T-helper 1 cell treated with Interleukin-12 subunit alpha and Interleukin-12 subunit beta and Interleukin-4 antibody, amounts not matched to agents 30 ng/mL and 1 ng/mL, for 36 hours (primary cell): ENCODE measurements at regions not wholly inside any gene's neighbourhood (a gene's known extent, or its start where the extent isn't known, plus 50 kb on each side); places are given as distances from the start of the nearest gene placed in this dataset.

Source experiments
- intact Hi-C: fragments of 100-400 bp; cut with micrococcal nuclease; formaldehyde crosslinking; loops from one replicate; pipeline ENCODE4 v1.15.1; 2024

DNA sequence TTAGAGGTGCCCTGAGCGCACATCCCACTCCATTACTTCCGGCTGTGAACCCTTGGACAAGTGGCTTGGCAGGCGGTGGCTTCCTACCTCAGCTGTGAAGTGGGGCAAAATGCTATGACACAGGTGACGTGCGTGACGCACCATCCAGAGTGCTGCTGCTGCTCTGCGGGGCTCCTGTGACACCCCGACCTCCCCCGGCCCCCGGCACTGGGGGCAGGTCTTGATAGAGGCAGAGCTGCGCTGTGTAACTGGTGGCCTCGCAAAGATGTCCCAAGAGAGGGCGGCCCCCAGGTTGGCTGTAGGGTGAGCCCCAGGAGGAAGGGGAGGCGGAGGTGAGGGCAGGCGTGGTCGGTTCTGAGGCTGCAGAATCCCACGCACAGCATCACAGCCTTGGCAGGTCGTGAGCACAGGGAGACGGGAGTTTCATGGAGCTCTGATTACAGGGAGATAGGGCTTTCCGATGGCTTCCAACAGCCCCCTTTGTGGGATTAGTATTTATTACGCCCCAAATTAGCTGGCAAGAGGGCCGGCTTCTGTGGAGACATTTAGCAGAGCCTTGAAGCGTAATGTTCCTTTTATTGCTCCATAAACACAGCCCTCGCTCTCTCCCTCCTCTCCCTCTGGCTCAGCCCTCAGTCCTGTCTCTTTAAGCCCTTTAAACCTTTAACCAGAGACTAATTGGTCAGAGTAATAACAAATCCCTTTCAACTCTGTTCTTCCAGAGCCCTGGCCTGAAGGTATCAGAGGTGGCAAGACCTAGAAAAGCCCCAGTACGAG lies 328.1 kb downstream of the C16orf95 start:
- intact Hi-C loops: no loop called here

- intact Hi-C loops: no loop called here
These were observed 326.7 kb downstream of the C16orf95 start for GRCh38 chr16:86990451-86990850.

DNA sequence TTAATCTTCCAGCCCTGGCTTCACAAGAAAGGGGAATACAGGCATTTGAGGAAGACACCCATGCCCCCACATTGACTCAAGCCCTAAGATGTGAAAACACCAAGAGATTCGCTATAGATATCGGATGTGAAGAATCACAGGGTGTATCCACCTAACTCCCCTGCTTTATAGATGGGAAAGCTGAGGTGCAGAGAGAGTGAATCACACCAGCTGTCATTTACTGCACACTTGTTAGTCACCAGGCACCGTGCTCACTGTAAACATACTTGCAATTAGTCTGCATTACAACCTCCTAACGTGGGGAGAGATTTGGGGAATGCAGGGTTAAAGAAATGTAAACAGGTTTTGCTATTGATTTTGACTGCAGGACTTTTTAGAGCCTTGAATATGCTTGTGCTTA lies 325.5 kb downstream of the C16orf95 start:
- intact Hi-C loops: no loop called here

GRCh38 chr16:86992587-86992986 lies 324.6 kb downstream of the C16orf95 start:
- intact Hi-C loops: no loop called here

DNA sequence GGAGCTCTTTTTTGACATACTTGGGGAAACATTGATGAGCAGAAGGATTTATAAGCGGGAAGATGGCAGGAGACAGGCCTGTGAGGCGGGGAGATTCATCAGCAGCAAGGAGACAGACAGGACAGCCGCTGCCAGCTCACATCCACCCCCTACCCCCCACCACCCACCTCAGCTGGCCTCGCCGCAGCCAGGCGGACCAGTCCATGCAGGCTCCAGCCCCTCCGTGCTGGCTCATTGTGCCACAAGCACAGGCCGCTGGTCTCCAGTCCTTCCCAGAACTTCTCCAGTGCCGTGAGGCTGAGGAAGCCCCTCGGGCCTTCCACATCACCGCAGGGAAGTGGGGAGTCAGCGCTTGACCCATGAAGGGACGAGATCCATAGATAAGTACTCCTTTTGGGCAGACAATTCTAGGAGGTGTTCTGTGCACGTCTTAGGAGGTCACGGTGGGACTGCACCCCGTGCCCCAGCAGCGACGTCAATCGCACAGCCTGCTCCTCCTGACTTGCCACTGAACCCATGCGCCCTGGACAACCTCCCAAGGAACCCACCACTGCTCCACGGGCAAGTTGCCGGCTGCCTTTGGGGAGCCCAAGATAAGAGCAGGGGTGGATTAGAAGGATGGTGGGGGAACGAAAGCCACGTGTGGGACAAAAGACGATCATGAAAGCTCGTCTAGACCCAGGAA lies 323.6 kb downstream of the C16orf95 start:
- intact Hi-C loops: no loop called here

DNA sequence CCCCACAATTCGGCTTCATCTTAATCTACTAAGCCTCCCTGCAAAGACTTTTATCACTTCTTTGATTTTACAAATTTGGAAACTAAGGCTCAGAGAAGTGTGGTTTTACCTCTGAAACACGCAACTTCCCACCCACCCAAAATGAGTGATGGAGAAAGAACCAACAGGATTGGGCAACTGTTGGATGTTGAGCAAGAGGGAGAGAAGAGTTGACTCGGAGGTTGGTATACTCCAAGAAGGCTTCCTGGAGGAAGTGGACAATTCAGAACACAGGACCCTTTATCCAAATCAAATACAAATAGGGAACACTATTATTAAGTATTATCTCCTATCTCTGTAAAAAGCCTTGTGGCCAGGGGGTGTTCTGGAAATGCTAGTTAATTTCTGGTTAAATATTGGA lies 323.0 kb downstream of the C16orf95 start:
- intact Hi-C loops: no loop called here

- intact Hi-C loops: no loop called here
These were observed 322.5 kb downstream of the C16orf95 start for GRCh38 chr16:86994651-86995171.

GRCh38 chr16:86995456-86995855 lies 321.7 kb downstream of the C16orf95 start:
- intact Hi-C loops: no loop called here

DNA sequence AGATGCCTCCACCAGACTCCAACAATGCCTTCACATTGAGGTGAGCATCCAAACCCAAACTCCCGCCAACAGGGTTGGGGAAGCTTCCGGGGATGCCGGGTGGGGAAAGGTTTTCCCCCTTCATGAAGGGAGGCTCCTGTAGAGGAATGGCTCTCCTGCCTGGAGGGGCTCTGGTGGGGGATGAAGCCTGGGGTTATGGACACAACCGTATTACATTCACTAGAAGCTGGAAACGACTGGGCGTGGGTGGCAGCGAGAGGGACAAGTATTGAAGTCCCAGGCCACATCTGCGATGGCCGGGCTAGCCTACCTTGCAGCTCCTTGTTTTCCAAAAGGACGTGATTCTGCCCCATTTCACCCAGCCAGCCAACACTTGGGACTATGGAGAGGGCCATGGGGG lies 321.1 kb downstream of the C16orf95 start:
- intact Hi-C loops: no loop called here

DNA sequence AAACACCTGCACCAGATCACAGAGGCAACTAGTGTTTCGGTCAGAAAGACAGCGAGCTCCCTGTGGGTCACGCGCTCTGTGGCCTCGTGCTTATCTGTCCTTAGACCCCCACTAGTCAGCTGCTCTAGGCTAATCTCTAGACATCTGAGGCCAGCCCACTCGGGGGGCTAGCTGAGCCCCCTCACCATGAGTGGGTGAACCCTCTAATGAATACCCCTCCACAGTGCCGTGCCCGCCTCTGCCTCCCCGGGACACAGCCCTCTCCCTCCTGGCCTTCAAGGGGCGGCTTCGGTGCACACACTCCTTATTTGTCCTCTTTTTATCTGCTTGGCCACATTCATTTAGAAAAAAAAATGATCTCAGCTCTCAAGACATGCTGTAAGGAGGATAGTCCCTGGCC lies 320.1 kb downstream of the C16orf95 start:
- intact Hi-C loops: no loop called here

GRCh38 chr16:86998196-86999001 lies 318.8 kb downstream of the C16orf95 start:
- intact Hi-C loops: no loop called here

DNA sequence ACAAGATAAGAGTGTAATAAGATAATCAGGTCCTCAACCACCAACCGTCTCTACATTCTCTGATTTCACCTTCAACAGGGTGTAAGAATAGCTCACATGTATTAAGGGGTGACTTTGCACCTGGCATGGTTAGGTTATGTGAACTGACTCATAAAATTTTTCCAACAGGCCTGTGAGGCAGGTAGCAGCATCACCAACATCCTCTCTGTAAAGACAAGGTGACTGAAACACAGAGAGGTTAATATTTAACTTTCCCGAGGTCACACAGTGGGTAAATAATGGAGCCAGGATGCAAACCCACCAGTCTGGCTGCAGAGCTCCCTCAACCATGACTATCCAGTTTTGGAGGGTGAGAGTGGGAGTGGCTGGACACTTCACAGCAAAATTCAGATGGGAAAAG lies 317.2 kb downstream of the C16orf95 start:
- intact Hi-C loops: no loop called here

GRCh38 chr16:87002717-87003413 lies 314.3 kb downstream of the C16orf95 start:
- intact Hi-C loops: no loop called here

DNA sequence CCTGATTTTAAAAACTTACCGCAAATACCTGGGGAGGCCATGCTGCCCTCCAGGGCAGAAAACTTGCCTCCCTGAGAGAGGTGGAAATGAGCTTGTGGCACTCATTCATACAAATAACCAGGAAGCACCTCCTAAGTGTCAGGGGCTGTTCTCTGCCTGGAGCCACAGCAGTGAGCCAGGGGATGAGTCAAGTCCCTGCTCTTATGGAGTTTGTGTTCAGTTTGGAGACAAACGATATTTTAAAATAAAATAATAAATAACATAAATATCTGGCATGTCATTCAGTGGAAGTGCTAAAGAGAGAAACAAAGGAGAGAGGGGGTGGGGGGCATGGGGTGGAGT lies 313.8 kb downstream of the C16orf95 start:
- intact Hi-C loops: no loop called here

DNA sequence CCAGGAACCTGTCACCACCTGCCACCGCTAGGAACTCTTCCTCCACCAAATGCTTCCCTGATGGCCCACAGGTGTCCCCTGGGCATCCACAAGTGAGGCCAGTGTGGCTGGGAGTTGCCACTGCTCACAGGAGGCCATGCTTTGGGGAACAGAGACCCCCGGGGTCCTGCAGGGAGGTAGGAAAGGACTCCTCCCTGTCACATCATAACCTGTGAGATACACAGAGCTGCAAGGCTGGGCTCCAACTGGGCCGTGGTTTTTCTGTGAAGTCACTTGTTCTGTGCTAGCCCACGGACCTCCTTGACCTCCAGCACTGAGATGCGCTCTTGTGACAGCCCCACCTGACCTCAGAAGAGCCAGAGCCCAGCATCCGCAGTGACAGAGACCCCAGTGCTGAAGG lies 311.2 kb downstream of the C16orf95 start:
- intact Hi-C loops: no loop called here

GRCh38 chr16:87006789-87007745 lies 310.1 kb downstream of the C16orf95 start:
- intact Hi-C loops: no loop called here

GRCh38 chr16:87007907-87008306 lies 309.3 kb downstream of the C16orf95 start:
- intact Hi-C loops: no loop called here

GRCh38 chr16:87008664-87009063 lies 308.5 kb downstream of the C16orf95 start:
- intact Hi-C loops: no loop called here

GRCh38 chr16:87012954-87013938 lies 303.9 kb downstream of the C16orf95 start:
- intact Hi-C loops: no loop called here
